CD4-positive, alpha-beta T cell treated with Interleukin-2 at 100 ng/mL for 4 hours (primary cell): ENCODE measurements at regions not wholly inside any gene's neighbourhood (a gene's known extent, or its start where the extent isn't known, plus 50 kb on each side); places are given as distances from the start of the nearest gene placed in this dataset.
A peak's percentile ranks its signal among the peaks of the same experiment; 100 is the strongest.

ENCODE experiments used
- DNase-seq: peaks from one replicate; pipeline ENCODE4 v3.0.0-alpha.2; 2020; ENCODE audit warnings: low spot score

GRCh38 chr2:479490-480176 lies 191.7 kb upstream of the ALKAL2 start:
- no peak for DNase-seq

- no peak for DNase-seq
Measured at GRCh38 chr2:479031-479430, 191.1 kb upstream of the ALKAL2 start.

- no peak for DNase-seq
Measured at GRCh38 chr2:471560-471959, 183.7 kb upstream of the ALKAL2 start.

- no peak for DNase-seq
Measured at GRCh38 chr2:469514-469913, 181.6 kb upstream of the ALKAL2 start.

- DNase-seq: no peak
Measured at GRCh38 chr2:468648-469336, 180.9 kb upstream of the ALKAL2 start.

GRCh38 chr2:467892-468647 lies 180.2 kb upstream of the ALKAL2 start:
- no peak for DNase-seq

GRCh38 chr2:467543-467891 lies 179.6 kb upstream of the ALKAL2 start:
- DNase-seq: no peak

GRCh38 chr2:467101-467500 lies 179.2 kb upstream of the ALKAL2 start:
- no peak for DNase-seq

GRCh38 chr2:464562-465309 lies 176.8 kb upstream of the ALKAL2 start:
- no peak for DNase-seq

GRCh38 chr2:460861-461260 lies 173.0 kb upstream of the ALKAL2 start:
- peak; percentile 54 for DNase-seq

GRCh38 chr2:459931-460330 lies 172.0 kb upstream of the ALKAL2 start:
- no peak for DNase-seq

GRCh38 chr2:458425-458815 lies 170.5 kb upstream of the ALKAL2 start:
- no peak for DNase-seq

- no peak for DNase-seq
Measured at GRCh38 chr2:457792-458424, 170.0 kb upstream of the ALKAL2 start.

GRCh38 chr2:457262-457661 lies 169.4 kb upstream of the ALKAL2 start:
- no peak for DNase-seq

GRCh38 chr2:455913-456312 lies 168.0 kb upstream of the ALKAL2 start:
- no peak for DNase-seq

GRCh38 chr2:455015-455705 lies 167.3 kb upstream of the ALKAL2 start:
- DNase-seq: no peak

GRCh38 chr2:453132-453531 lies 165.2 kb upstream of the ALKAL2 start:
- no peak for DNase-seq

GRCh38 chr2:451495-451894 lies 163.6 kb upstream of the ALKAL2 start:
- no peak for DNase-seq

GRCh38 chr2:449246-450067 lies 161.6 kb upstream of the ALKAL2 start:
- DNase-seq: no peak

- no peak for DNase-seq
Measured at GRCh38 chr2:447902-448665, 160.2 kb upstream of the ALKAL2 start.
